ENCODE measurements at regions not wholly inside any gene's neighbourhood (a gene's known extent, or its start where the extent isn't known, plus 50 kb on each side); places are given as distances from the start of the nearest gene placed in this dataset.
A peak's percentile ranks its signal among the peaks of the same experiment; 100 is the strongest.

DNA sequence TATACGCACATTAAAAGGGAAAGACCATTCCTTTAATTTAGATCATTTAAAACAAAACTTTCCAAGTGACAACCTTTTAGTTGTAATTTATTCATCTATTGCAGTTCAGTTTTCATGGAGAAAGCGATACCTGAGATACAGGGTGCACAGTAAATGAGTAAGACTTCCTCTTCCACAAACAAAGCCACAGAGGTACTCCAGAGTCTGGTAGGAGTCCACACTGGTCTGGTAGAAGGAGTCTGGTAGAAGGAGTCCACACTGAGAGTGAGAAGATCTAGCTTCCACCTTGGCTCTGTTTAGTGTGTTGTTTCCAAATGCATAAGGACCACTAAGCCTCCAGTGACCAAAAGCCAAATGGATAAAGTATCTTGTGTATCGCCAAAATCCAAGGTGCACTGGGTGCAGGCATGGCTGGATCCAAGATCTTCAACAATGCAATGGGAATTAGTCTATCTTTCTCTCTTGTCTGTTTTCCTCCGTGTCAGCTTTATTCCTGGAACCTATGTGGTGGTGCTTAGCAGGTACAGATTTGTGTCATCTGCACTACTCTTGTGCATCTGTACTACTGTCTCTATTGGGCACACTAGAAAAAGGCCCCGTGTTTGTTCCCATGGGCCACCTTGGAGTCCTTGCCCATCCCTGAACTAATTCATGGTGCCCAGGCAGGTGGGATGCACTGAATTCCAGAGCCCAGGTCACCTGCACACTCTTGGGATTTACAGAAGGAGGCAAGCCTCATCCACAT, 331.1 kb downstream of the BCL11B start:
- 91% methylated on average over 3 of the region's 5 CpGs for WGBS (ENCODE audit: insufficient coverage)
- no peak overlapping the region for H3K27ac ChIP-seq (ENCODE audit: low read depth, low read length)
- H3K4me1 ChIP-seq (ENCODE audit: control insufficient read depth, insufficient read depth, low read length), result no peaks in the 10 kb centered on the region
- no peaks in the 10 kb centered on the region for H3K27me3 ChIP-seq (ENCODE audit: control insufficient read depth, insufficient read depth, low read length)
- no peaks in the 10 kb centered on the region for H3K36me3 ChIP-seq (ENCODE audit: control insufficient read depth, insufficient read depth, low read length)
- H3K4me3 ChIP-seq (ENCODE audit: low read depth, low read length), result no peak overlapping the region
- no peaks in the 10 kb centered on the region for H3K9me3 ChIP-seq (ENCODE audit: control insufficient read depth, insufficient read depth, low read length)
- no peak for DNase-seq (ENCODE audit: low read depth in 4 of 6, low spot score in 6 of 6)

GRCh38 chr14:98941481-98941880, 330.5 kb downstream of the BCL11B start:
- no peak overlapping the region for H3K4me3 ChIP-seq (ENCODE audit: low read depth, low read length)
- no peaks in the 10 kb centered on the region for H3K27me3 ChIP-seq (ENCODE audit: control insufficient read depth, insufficient read depth, low read length)
- H3K36me3 ChIP-seq (ENCODE audit: control insufficient read depth, insufficient read depth, low read length), result no peaks in the 10 kb centered on the region
- H3K4me1 ChIP-seq (ENCODE audit: control insufficient read depth, insufficient read depth, low read length), result no peaks in the 10 kb centered on the region
- no peak overlapping the region for H3K27ac ChIP-seq (ENCODE audit: low read depth, low read length)
- H3K9me3 ChIP-seq (ENCODE audit: control insufficient read depth, insufficient read depth, low read length), result no peaks in the 10 kb centered on the region
- DNase-seq (ENCODE audit: low read depth in 4 of 6, low spot score in 6 of 6), result no peak

GRCh38 chr14:98943907-98944306, 328.1 kb downstream of the BCL11B start:
- WGBS (ENCODE audit: insufficient coverage), result 100% methylated on average over 4 of the region's 6 CpGs
- no peak overlapping the region for H3K27ac ChIP-seq (ENCODE audit: low read depth, low read length)
- no peak overlapping the region for H3K4me3 ChIP-seq (ENCODE audit: low read depth, low read length)
- no peaks in the 10 kb centered on the region for H3K36me3 ChIP-seq (ENCODE audit: control insufficient read depth, insufficient read depth, low read length)
- no peaks in the 10 kb centered on the region for H3K9me3 ChIP-seq (ENCODE audit: control insufficient read depth, insufficient read depth, low read length)
- peaks cover 4% of the 10 kb centered on the region for H3K4me1 ChIP-seq (ENCODE audit: control insufficient read depth, insufficient read depth, low read length)
- DNase-seq (ENCODE audit: low read depth in 4 of 6, low spot score in 6 of 6), result no peak
- H3K27me3 ChIP-seq (ENCODE audit: control insufficient read depth, insufficient read depth, low read length), result no peaks in the 10 kb centered on the region

DNA sequence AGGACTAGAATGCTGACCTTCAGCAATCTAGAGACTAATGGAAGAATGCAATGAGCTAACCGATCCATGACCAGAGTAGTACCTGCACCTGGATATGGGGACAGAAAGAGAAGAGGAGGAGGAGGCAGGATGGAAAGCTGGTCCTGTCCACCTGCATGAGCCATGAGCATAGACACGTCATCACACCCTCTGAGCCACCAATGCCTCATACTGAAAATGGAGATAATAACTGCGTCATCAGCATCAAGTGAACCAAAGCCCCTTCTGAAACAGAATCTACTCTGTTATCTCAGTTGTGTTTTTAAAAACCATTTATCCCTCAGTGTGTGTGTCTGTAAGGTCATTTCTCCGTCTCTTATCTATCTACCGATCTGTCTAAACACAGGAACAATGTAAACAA, 327.0 kb downstream of the BCL11B start:
- peaks cover 4% of the 10 kb centered on the region for H3K4me1 ChIP-seq (ENCODE audit: control insufficient read depth, insufficient read depth, low read length)
- no peaks in the 10 kb centered on the region for H3K9me3 ChIP-seq (ENCODE audit: control insufficient read depth, insufficient read depth, low read length)
- H3K27me3 ChIP-seq (ENCODE audit: control insufficient read depth, insufficient read depth, low read length), result no peaks in the 10 kb centered on the region
- H3K27ac ChIP-seq (ENCODE audit: low read depth, low read length), result no peak overlapping the region
- no peak overlapping the region for H3K4me3 ChIP-seq (ENCODE audit: low read depth, low read length)
- no peaks in the 10 kb centered on the region for H3K36me3 ChIP-seq (ENCODE audit: control insufficient read depth, insufficient read depth, low read length)
- 83% methylated on average over 1 of the region's 5 CpGs for WGBS (ENCODE audit: insufficient coverage)
- no peak for DNase-seq (ENCODE audit: low read depth in 4 of 6, low spot score in 6 of 6)

- DNase-seq (ENCODE audit: low read depth in 4 of 6, low spot score in 6 of 6), result peak in 1 of 6 donors; percentile 28
- Histone ChIP-seq H3K36me3 (ENCODE audit: control insufficient read depth, insufficient read depth, low read length) (no peaks in the 10 kb centered on the region), H3K4me1 (ENCODE audit: control insufficient read depth, insufficient read depth, low read length) (peaks cover 4% of the 10 kb centered on the region), H3K4me3 (ENCODE audit: low read depth, low read length) (no peak overlapping the region), H3K9me3 (ENCODE audit: control insufficient read depth, insufficient read depth, low read length) (no peaks in the 10 kb centered on the region), H3K27ac (ENCODE audit: low read depth, low read length) (no peak overlapping the region), H3K27me3 (ENCODE audit: control insufficient read depth, insufficient read depth, low read length) (no peaks in the 10 kb centered on the region)
- 70% methylated on average over 13 of the region's 23 CpGs for WGBS (ENCODE audit: insufficient coverage)
Observed at GRCh38 chr14:98945611-98946570, 326.1 kb downstream of the BCL11B start.

DNA sequence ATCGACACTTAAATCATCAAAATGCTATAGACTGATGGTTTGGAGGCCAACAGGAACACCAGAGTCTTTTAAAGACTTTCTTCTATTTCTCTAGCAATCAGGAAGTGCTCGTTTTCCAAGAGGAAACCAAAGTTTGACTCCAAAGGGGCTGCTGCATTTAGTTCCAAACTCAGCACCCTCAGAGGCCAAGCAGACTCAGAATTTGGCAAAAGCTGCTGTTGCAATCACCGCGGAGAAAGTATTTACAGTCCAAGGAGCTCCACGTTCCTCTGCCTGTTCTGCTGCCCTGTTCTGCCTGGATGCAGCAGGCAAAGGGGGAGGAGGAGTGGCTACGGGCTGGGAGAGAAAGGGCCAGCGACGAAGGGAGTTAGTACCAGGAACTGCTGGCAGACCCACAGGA, 325.1 kb downstream of the BCL11B start:
- Histone ChIP-seq H3K4me1 (ENCODE audit: control insufficient read depth, insufficient read depth, low read length) (peaks cover 4% of the 10 kb centered on the region), H3K27ac (ENCODE audit: low read depth, low read length) (no peak overlapping the region), H3K4me3 (ENCODE audit: low read depth, low read length) (no peak overlapping the region), H3K36me3 (ENCODE audit: control insufficient read depth, insufficient read depth, low read length) (no peaks in the 10 kb centered on the region), H3K9me3 (ENCODE audit: control insufficient read depth, insufficient read depth, low read length) (no peaks in the 10 kb centered on the region), H3K27me3 (ENCODE audit: control insufficient read depth, insufficient read depth, low read length) (no peaks in the 10 kb centered on the region)
- WGBS (ENCODE audit: insufficient coverage), result 11% methylated on average over 7 of the region's 8 CpGs
- DNase-seq (ENCODE audit: low read depth in 4 of 6, low spot score in 6 of 6), result peak in 5 of 6 donors; percentile 10 to 66 (median 15)

- Histone ChIP-seq H3K36me3 (ENCODE audit: control insufficient read depth, insufficient read depth, low read length) (no peaks in the 10 kb centered on the region), H3K4me3 (ENCODE audit: low read depth, low read length) (no peak overlapping the region), H3K9me3 (ENCODE audit: control insufficient read depth, insufficient read depth, low read length) (no peaks in the 10 kb centered on the region), H3K27ac (ENCODE audit: low read depth, low read length) (no peak overlapping the region), H3K4me1 (ENCODE audit: control insufficient read depth, insufficient read depth, low read length) (peaks cover 4% of the 10 kb centered on the region), H3K27me3 (ENCODE audit: control insufficient read depth, insufficient read depth, low read length) (no peaks in the 10 kb centered on the region)
- WGBS (ENCODE audit: insufficient coverage), result 100% methylated on average over 5 of the region's 8 CpGs
- no peak for DNase-seq (ENCODE audit: low read depth in 4 of 6, low spot score in 6 of 6)
Observed at GRCh38 chr14:98947911-98948595, 323.9 kb downstream of the BCL11B start.

- WGBS (ENCODE audit: insufficient coverage), result 78% methylated on average over 2 of the region's 2 CpGs
- no peak overlapping the region for H3K27ac ChIP-seq (ENCODE audit: low read depth, low read length)
- no peaks in the 10 kb centered on the region for H3K36me3 ChIP-seq (ENCODE audit: control insufficient read depth, insufficient read depth, low read length)
- no peaks in the 10 kb centered on the region for H3K9me3 ChIP-seq (ENCODE audit: control insufficient read depth, insufficient read depth, low read length)
- H3K4me1 ChIP-seq (ENCODE audit: control insufficient read depth, insufficient read depth, low read length), result peaks cover 4% of the 10 kb centered on the region
- no peaks in the 10 kb centered on the region for H3K27me3 ChIP-seq (ENCODE audit: control insufficient read depth, insufficient read depth, low read length)
- H3K4me3 ChIP-seq (ENCODE audit: low read depth, low read length), result no peak overlapping the region
- DNase-seq (ENCODE audit: low read depth in 4 of 6, low spot score in 6 of 6), result no peak
Observed at GRCh38 chr14:98949051-98949450, 322.9 kb downstream of the BCL11B start.

DNA sequence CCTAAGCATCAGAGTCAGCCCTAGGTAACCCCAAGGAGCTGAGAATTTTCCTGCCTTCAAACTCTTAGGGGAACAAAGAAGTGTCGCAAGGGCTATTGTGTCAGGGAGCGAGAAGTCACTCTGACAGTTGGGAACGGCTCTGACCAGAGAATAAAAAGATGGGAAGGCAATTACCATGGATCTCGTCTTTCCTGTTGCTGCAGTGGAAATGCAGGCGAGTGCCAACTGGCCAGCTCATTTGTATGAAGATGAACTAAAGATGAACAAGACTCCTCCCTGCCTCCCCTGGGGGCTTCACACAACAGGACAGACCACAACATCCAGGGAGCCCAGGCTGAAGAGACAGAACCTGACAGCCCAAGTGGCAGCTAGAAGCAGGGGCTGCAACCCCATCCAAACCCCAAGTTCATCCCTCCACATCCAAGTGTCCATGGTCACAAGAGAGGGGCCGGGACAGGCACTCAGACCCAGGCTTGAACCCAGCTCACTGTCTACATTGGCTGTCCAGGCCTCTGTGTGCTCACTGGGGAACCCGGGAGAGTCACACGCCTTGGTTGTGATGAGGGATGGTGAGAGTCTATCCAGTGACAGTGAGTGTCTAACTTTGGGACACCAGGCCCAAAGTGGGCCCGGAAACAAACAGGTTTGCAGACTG, 322.4 kb downstream of the BCL11B start:
- H3K27ac ChIP-seq (ENCODE audit: low read depth, low read length), result no peak overlapping the region
- H3K36me3 ChIP-seq (ENCODE audit: control insufficient read depth, insufficient read depth, low read length), result no peaks in the 10 kb centered on the region
- peaks cover 4% of the 10 kb centered on the region for H3K4me1 ChIP-seq (ENCODE audit: control insufficient read depth, insufficient read depth, low read length)
- no peaks in the 10 kb centered on the region for H3K9me3 ChIP-seq (ENCODE audit: control insufficient read depth, insufficient read depth, low read length)
- no peaks in the 10 kb centered on the region for H3K27me3 ChIP-seq (ENCODE audit: control insufficient read depth, insufficient read depth, low read length)
- DNase-seq (ENCODE audit: low read depth in 4 of 6, low spot score in 6 of 6), result no peak
- whole genome bisulfite sequencing (ENCODE audit: insufficient coverage), result 54% methylated on average over 5 of the region's 9 CpGs
- no peak overlapping the region for H3K4me3 ChIP-seq (ENCODE audit: low read depth, low read length)

Measured in spinal cord (tissue), 9 donors.